ENCODE measurements at regions not wholly inside any gene's neighbourhood (a gene's known extent, or its start where the extent isn't known, plus 50 kb on each side); places are given as distances from the start of the nearest gene placed in this dataset.

- H3K4me3 Mint-ChIP-seq (ENCODE audit: unreplicated experiment), result no peak overlapping the region
- DNase-seq (ENCODE audit: unreplicated experiment), result no peak
- H3K27me3 Mint-ChIP-seq (ENCODE audit: insufficient read depth, unreplicated experiment), result peaks cover 39% of the 10 kb centered on the region
- ChIA-PET CTCF (interaction anchor here (0.5 kb wide), 1 partner anchor 965 kb away, joined by 4 read pairs; no protein-coding TSS in a partner anchor), POLR2A (no interaction called here)
- intact Hi-C loops (cut with micrococcal nuclease), result no loop called here
- H3K4me1 Mint-ChIP-seq (ENCODE audit: insufficient read depth, unreplicated experiment), result no peaks in the 10 kb centered on the region
- H3K27ac Mint-ChIP-seq (ENCODE audit: low read depth, unreplicated experiment), result no peak overlapping the region
- TF ChIP-seq, protein P1, sequence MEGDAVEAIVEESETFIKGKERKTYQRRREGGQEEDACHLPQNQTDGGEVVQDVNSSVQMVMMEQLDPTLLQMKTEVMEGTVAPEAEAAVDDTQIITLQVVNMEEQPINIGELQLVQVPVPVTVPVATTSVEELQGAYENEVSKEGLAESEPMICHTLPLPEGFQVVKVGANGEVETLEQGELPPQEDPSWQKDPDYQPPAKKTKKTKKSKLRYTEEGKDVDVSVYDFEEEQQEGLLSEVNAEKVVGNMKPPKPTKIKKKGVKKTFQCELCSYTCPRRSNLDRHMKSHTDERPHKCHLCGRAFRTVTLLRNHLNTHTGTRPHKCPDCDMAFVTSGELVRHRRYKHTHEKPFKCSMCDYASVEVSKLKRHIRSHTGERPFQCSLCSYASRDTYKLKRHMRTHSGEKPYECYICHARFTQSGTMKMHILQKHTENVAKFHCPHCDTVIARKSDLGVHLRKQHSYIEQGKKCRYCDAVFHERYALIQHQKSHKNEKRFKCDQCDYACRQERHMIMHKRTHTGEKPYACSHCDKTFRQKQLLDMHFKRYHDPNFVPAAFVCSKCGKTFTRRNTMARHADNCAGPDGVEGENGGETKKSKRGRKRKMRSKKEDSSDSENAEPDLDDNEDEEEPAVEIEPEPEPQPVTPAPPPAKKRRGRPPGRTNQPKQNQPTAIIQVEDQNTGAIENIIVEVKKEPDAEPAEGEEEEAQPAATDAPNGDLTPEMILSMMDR (IDR thresholded peaks at IDR 0.05; ENCODE audit: unreplicated experiment), result no peak
- H3K9me3 Mint-ChIP-seq (ENCODE audit: unreplicated experiment), result no peaks in the 10 kb centered on the region
- H3K36me3 Mint-ChIP-seq (ENCODE audit: insufficient read depth, unreplicated experiment), result no peaks in the 10 kb centered on the region
- no TSS peak for BruUV-seq (replicated peaks)
Observed at GRCh38 chr2:138831691-138832090, 51.5 kb upstream of the NXPH2 start.

DNA sequence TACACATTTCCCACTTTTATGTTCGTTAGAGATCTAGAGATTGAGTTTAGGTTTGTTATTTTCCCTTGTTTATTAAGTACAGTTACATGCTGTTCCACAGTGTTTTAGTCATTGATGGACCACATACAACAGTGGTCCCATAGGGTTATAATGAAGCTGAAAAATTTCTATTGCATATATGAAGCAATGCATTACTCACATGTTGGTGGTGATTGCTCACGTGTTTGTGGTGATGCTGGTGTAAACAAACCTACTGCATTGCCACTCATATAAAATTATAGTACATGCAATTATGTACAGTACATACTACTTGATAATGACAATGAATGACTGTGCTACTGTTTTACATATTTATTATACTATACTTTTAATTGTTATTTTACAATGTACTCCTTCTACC, 51.0 kb upstream of the NXPH2 start:
- Mint-ChIP-seq H3K4me1 (ENCODE audit: insufficient read depth, unreplicated experiment) (no peaks in the 10 kb centered on the region), H3K36me3 (ENCODE audit: insufficient read depth, unreplicated experiment) (no peaks in the 10 kb centered on the region), H3K27me3 (ENCODE audit: insufficient read depth, unreplicated experiment) (peaks cover 34% of the 10 kb centered on the region), H3K4me3 (ENCODE audit: unreplicated experiment) (no peak overlapping the region), H3K27ac (ENCODE audit: low read depth, unreplicated experiment) (no peak overlapping the region), H3K9me3 (ENCODE audit: unreplicated experiment) (no peaks in the 10 kb centered on the region)
- CTCF ChIA-PET, result interaction anchor here (0.5 to 2.1 kb wide), 2 partner anchors 919 to 965 kb away, joined by 4 to 8 read pairs; no protein-coding TSS in a partner anchor
- intact Hi-C loops (cut with micrococcal nuclease), result no loop called here
- TF ChIP-seq, protein P1 (IDR thresholded peaks at IDR 0.05; ENCODE audit: unreplicated experiment), result no peak
- POLR2A ChIA-PET, result no interaction called here
- BruUV-seq (replicated peaks), result no TSS peak
- no peak for DNase-seq (ENCODE audit: unreplicated experiment)

DNA sequence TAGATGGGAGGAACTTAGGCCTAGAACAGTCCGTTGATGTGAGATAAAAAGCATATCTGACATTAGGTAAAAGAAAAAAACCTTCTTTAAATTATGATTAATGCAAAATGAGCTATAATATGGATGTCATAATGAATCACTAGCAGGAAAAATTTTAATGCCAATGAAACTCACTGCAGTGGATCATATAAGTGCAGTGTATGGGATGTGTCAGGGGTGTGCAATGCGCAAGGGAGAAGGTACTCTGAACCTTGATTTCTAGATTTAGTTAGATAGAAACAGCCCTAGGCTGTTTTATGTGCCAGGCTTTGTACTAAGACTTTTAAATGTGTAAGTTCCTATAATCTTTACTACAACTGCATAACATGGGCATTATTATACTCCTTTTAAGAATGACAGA, 50.4 kb upstream of the NXPH2 start:
- POLR2A ChIA-PET, result no interaction called here
- CTCF ChIA-PET, result interaction anchor here (1.6 to 2.1 kb wide), 3 partner anchors 882 to 942 kb away, joined by 5 to 8 read pairs (median 7); no protein-coding TSS in a partner anchor
- BruUV-seq (replicated peaks), result no TSS peak
- H3K4me1 Mint-ChIP-seq (ENCODE audit: insufficient read depth, unreplicated experiment), result no peaks in the 10 kb centered on the region
- H3K27me3 Mint-ChIP-seq (ENCODE audit: insufficient read depth, unreplicated experiment), result peaks cover 30% of the 10 kb centered on the region
- intact Hi-C loops (cut with micrococcal nuclease), result no loop called here
- no peaks in the 10 kb centered on the region for H3K36me3 Mint-ChIP-seq (ENCODE audit: insufficient read depth, unreplicated experiment)
- TF ChIP-seq, protein P1 (IDR thresholded peaks at IDR 0.05; ENCODE audit: unreplicated experiment), result no peak
- no peak overlapping the region for H3K27ac Mint-ChIP-seq (ENCODE audit: low read depth, unreplicated experiment)
- no peak overlapping the region for H3K4me3 Mint-ChIP-seq (ENCODE audit: unreplicated experiment)
- H3K9me3 Mint-ChIP-seq (ENCODE audit: unreplicated experiment), result no peaks in the 10 kb centered on the region
- no peak for DNase-seq (ENCODE audit: unreplicated experiment)

Measured in MCF 10A (cell line).